GM19025 (cell line): ENCODE measurements at regions not wholly inside any gene's neighbourhood (a gene's known extent, or its start where the extent isn't known, plus 50 kb on each side); places are given as distances from the start of the nearest gene placed in this dataset.
"Not testable (repeated sequence)": the region's sequence is repeated elsewhere in the genome, so short reads cannot be mapped to it uniquely, and the experiment has no call there.

Experiments
- ATAC-seq: cut with Tn5 transposase; IDR thresholded peaks from one replicate; pipeline ENCODE4 v1.9.1; 2021; ENCODE audit warnings: mild to moderate bottlenecking, low read depth, moderate library complexity; ENCODE audit not compliant: unreplicated experiment

- ATAC-seq, result no peak
These were observed 87.7 kb downstream of the UTP18 start for GRCh38 chr17:51347851-51348584.

- ATAC-seq, result no peak
These were observed 90.7 kb downstream of the UTP18 start for GRCh38 chr17:51351080-51351479.

GRCh38 chr17:51351890-51352289 is 91.5 kb downstream of the UTP18 start:
- no peak for ATAC-seq

GRCh38 chr17:51352798-51353197 is 92.5 kb downstream of the UTP18 start:
- no peak for ATAC-seq

- ATAC-seq, result no peak
These were observed 93.0 kb downstream of the UTP18 start for GRCh38 chr17:51353296-51353695.

- no peak for ATAC-seq
These were observed 94.6 kb downstream of the UTP18 start for GRCh38 chr17:51354936-51355335.

- ATAC-seq, result no peak
These were observed 95.4 kb downstream of the UTP18 start for GRCh38 chr17:51355441-51356410.

- no peak for ATAC-seq
These were observed 98.7 kb downstream of the UTP18 start for GRCh38 chr17:51359055-51359454.

- no peak for ATAC-seq
These were observed 102.7 kb downstream of the UTP18 start for GRCh38 chr17:51362811-51363585.

- no peak for ATAC-seq
These were observed 104.7 kb downstream of the UTP18 start for GRCh38 chr17:51365090-51365489.

GRCh38 chr17:51366866-51367265 is 106.5 kb downstream of the UTP18 start:
- no peak for ATAC-seq

GRCh38 chr17:51367836-51368235 is 107.5 kb downstream of the UTP18 start:
- not testable (repeated sequence) for ATAC-seq

- no peak for ATAC-seq
These were observed 111.4 kb downstream of the UTP18 start for GRCh38 chr17:51371732-51372151.

- peak; percentile 62 for ATAC-seq
These were observed 112.1 kb downstream of the UTP18 start for GRCh38 chr17:51372345-51373004.

- no peak for ATAC-seq
These were observed 113.3 kb downstream of the UTP18 start for GRCh38 chr17:51373489-51374152.

GRCh38 chr17:51374209-51374608 is 113.9 kb downstream of the UTP18 start:
- ATAC-seq, result no peak

- no peak for ATAC-seq
These were observed 115.4 kb downstream of the UTP18 start for GRCh38 chr17:51375771-51376170.

GRCh38 chr17:51376739-51377138 is 116.4 kb downstream of the UTP18 start:
- ATAC-seq, result no peak

- no peak for ATAC-seq
These were observed 120.9 kb downstream of the UTP18 start for GRCh38 chr17:51381262-51381661.

GRCh38 chr17:51385208-51385607 is 124.9 kb downstream of the UTP18 start:
- ATAC-seq, result no peak
